ENCODE measurements at regions not wholly inside any gene's neighbourhood (a gene's known extent, or its start where the extent isn't known, plus 50 kb on each side); places are given as distances from the start of the nearest gene placed in this dataset.

DNA sequence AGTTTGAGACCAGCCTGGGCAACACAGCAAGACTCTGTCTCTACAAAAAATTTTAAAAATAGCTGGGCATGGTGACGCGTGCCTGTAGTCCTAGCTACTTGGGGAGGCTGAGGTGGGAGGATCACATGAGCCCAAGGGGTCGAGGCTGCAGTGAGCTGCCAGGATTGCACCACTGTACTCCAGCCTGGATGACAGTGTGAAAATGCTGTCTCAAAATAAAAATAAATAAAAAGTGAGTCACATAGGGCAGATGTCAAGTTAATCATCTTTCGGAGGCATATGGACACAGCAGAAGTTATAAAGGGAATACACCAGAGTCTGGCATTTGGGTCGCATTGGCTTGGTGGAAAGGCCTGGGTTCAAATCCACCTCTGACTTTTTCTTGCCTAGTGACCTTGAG lies 92.7 kb downstream of the PHETA1 start:
- in situ Hi-C loops (cut with HindIII; ENCODE audit: low sequenced_read_pairs), result no loop called here
- DNase-seq (ENCODE audit: low read depth), result no peak
- no peak overlapping the region for H3K4me3 ChIP-seq (ENCODE audit: low read depth, low read length)
- TF ChIP-seq, protein P1, sequence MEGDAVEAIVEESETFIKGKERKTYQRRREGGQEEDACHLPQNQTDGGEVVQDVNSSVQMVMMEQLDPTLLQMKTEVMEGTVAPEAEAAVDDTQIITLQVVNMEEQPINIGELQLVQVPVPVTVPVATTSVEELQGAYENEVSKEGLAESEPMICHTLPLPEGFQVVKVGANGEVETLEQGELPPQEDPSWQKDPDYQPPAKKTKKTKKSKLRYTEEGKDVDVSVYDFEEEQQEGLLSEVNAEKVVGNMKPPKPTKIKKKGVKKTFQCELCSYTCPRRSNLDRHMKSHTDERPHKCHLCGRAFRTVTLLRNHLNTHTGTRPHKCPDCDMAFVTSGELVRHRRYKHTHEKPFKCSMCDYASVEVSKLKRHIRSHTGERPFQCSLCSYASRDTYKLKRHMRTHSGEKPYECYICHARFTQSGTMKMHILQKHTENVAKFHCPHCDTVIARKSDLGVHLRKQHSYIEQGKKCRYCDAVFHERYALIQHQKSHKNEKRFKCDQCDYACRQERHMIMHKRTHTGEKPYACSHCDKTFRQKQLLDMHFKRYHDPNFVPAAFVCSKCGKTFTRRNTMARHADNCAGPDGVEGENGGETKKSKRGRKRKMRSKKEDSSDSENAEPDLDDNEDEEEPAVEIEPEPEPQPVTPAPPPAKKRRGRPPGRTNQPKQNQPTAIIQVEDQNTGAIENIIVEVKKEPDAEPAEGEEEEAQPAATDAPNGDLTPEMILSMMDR (IDR thresholded peaks at IDR 0.05; ENCODE audit: low read depth, low read length, missing control alignments), result no peak

DNA sequence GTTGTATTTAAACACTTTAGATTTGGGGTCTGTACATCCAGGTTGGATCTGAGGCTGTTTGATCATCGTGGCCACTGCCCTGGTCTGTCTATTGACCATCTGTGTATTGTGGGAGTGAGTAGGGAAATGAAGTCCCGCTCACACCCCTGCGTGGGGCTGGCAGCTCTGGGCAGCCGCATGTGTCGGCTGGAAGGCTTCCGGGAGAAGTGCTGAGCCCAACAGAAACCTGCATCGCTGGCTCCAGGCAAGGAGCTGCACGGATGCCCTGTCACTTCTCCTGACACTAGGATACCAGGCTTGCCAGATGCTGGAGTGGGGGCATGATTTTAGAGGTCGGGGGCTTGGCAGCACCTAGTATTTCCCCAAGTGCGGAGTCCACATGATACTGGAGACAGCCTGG lies 93.6 kb downstream of the PHETA1 start:
- TF ChIP-seq, protein P1 (IDR thresholded peaks at IDR 0.05; ENCODE audit: low read depth, low read length, missing control alignments), result no peak
- in situ Hi-C loops (cut with HindIII; ENCODE audit: low sequenced_read_pairs), result no loop called here
- H3K4me3 ChIP-seq (ENCODE audit: low read depth, low read length), result no peak overlapping the region
- DNase-seq (ENCODE audit: low read depth), result no peak

DNA sequence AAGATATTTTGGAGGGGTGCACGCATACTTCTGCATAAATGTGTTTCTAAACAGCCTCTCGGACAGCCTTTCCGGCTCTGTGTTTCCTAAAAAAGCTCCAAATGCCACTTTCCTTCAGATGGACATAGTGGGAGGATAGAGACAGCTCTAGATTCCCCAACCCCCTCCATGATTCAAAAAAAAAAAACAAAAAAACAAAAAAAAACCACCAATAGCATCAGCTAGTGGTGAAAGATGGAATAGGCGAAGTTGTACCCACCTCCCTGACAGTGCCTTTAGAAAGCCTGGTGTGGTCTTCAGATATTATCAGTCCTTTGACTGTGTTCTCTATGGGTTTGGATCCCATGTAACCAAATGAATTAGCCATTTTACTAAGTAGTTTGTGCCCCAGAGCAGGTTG lies 94.1 kb downstream of the PHETA1 start:
- TF ChIP-seq, protein P1 (IDR thresholded peaks at IDR 0.05; ENCODE audit: low read depth, low read length, missing control alignments), result peak; percentile 52
- H3K4me3 ChIP-seq (ENCODE audit: low read depth, low read length), result no peak overlapping the region
- DNase-seq (ENCODE audit: low read depth), result no peak
- in situ Hi-C loops (cut with HindIII; ENCODE audit: low sequenced_read_pairs), result no loop called here

DNA sequence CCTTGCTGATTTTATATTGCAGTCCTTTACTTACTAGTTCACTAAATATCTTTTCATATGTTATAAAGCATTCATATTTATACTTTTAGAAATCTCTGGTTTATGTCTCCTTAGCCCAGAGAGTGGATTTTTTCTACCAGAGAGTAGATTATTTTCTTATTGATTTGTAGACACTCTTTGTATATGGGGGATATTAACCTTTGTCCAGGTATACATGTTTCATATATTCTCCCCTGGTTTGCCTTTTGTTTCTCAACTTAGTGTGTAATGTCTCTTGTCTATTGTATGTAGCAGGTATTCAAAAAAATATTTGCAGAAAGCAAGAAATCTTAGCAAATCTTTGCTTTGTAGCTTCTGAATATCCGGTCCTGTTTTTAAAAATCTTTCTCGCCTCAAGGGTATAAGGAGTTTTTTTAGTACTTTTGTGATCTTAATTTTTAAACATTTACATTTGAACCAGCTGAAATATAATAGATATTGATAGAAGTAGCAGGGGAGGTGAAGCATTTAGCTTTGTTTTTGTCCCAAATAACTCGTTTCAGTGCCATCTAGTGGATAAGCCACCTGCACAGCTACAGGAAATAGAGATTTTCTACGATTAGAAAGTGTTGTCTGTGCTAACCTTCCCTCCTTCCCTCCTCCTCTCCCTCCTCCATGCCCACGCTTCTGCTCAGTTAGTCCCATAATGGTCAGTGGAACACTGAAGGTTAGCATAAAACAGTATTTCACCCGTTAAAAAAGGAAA lies 97.0 kb downstream of the PHETA1 start:
- TF ChIP-seq, protein P1 (IDR thresholded peaks at IDR 0.05; ENCODE audit: low read depth, low read length, missing control alignments), result peak; percentile 31
- H3K4me3 ChIP-seq (ENCODE audit: low read depth, low read length), result no peak overlapping the region
- in situ Hi-C loops (cut with HindIII; ENCODE audit: low sequenced_read_pairs), result no loop called here
- DNase-seq (ENCODE audit: low read depth), result no peak

DNA sequence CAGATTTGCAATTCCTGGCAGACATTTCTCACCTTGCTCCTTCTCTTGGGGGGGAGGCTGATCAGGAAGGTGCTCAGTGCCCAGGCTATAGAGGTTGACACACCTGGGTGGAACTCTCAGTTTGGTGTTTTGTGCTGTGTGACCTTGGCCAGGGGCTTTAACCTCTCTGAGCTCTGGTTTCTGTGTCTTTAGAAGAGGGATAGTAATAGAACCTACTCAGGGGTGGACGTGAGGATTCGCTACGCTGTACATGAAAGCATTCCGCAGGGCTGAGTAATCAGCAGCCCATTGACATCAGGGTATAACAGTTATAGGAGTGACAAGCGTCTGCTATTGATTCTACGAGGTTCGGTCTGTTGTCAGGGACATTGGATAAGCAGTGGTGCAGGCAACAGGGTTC lies 98.1 kb downstream of the PHETA1 start:
- TF ChIP-seq, protein P1 (IDR thresholded peaks at IDR 0.05; ENCODE audit: low read depth, low read length, missing control alignments), result no peak
- in situ Hi-C loops (cut with HindIII; ENCODE audit: low sequenced_read_pairs), result no loop called here

DNA sequence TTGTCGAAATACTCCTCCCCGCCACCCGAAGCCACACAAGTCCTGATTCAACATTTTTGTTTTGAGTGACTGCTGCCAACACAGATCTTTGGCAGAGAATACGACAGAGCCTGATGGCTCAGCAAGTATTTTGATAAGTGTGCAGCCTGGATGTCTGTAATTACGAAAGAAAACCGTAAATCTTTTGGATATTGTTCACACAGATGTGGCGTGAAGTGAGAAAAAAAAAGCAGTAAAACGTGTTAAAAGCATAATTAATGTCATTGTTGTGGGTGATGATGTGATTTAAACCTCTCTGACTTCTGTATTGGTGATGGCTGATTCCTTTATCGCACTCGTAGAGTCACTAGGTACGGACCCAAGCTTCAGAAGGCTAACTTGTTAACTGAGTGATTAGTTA lies 98.7 kb downstream of the PHETA1 start:
- DNase-seq (ENCODE audit: low read depth), result no peak
- H3K4me3 ChIP-seq (ENCODE audit: low read depth, low read length), result no peak overlapping the region
- TF ChIP-seq, protein P1 (IDR thresholded peaks at IDR 0.05; ENCODE audit: low read depth, low read length, missing control alignments), result no peak
- in situ Hi-C loops (cut with HindIII; ENCODE audit: low sequenced_read_pairs), result no loop called here

More for the DNA sequence above, 98.1 kb downstream of the PHETA1 start:
- DNase-seq (ENCODE audit: low read depth), result no peak
- no peak overlapping the region for H3K4me3 ChIP-seq (ENCODE audit: low read depth, low read length)

Measured in astrocyte of the cerebellum (primary cell).